Breast epithelium (tissue), 3 donors: ENCODE measurements at regions not wholly inside any gene's neighbourhood (a gene's known extent, or its start where the extent isn't known, plus 50 kb on each side); places are given as distances from the start of the nearest gene placed in this dataset.

Experiments
- POLR2A ChIP-seq: fragments of 450-650 bp; IDR thresholded peaks from one replicate; pipeline ENCODE4 v1.6.1; 2016; ENCODE audit warnings: antibody characterized with exemption, mild to moderate bottlenecking, moderate library complexity
- POLR2AphosphoS5 ChIP-seq, 3 donors: sonication (generic); formaldehyde crosslinking; IDR thresholded peaks; one replicate each; pipeline ENCODE4 v1.6.1; 2017; ENCODE audit warnings: antibody characterized with exemption in 3 of 3

- TF ChIP-seq POLR2A (no peak), POLR2AphosphoS5 (IDR thresholded peaks at IDR 0.05) (no peak)
Observed at GRCh38 chr5:116861097-116861496, 286.5 kb upstream of the SEMA6A start.
